ENCODE measurements at regions not wholly inside any gene's neighbourhood (a gene's known extent, or its start where the extent isn't known, plus 50 kb on each side); places are given as distances from the start of the nearest gene placed in this dataset.

GRCh38 chr6:146885708-146886457 lies 287.1 kb downstream of the ADGB start:
- no peak for TF ChIP-seq CTCF (conservative IDR thresholded peaks at IDR 0.05)
- no peak for TF ChIP-seq EZH2 (IDR thresholded peaks at IDR 0.05; ENCODE audit: low read depth)
